ENCODE measurements at regions not wholly inside any gene's neighbourhood (a gene's known extent, or its start where the extent isn't known, plus 50 kb on each side); places are given as distances from the start of the nearest gene placed in this dataset.
"Not testable (repeated sequence)": the region's sequence is repeated elsewhere in the genome, so short reads cannot be mapped to it uniquely, and the experiment has no call there.

DNA sequence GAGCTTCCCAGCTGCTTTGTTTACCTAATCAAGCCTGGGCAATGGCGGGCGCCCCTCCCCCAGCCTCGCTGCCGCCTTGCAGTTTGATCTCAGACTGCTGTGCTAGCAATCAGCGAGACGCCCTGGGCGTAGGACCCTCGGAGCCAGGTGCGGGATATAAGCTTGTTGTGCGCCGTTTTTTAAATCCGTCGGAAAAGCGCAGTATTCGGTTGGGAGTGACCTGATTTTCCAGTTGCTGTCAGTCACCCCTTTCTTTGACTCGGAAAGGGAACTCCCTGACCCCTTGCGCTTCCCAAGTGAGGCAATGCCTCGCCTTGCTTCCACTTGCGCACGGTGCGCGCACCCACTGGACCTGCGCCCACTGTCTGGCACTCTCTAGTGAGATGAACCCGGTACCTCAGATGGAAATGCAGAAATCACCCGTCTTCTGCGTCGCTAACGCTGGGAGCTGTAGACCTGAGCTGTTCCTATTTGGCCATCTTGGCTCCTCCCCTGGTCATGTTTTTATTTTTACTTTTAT, 635.8 kb upstream of the MIS18BP1 start:
- not testable (repeated sequence) for TF ChIP-seq CTCF (IDR thresholded peaks at IDR 0.05; ENCODE audit: poor library complexity); EZH2 (IDR thresholded peaks at IDR 0.05; ENCODE audit: borderline replicate concordance)
